NCI-H82 treated with DMSO at 0.1 percent for 48 hours (cell line): ENCODE measurements at regions not wholly inside any gene's neighbourhood (a gene's known extent, or its start where the extent isn't known, plus 50 kb on each side); places are given as distances from the start of the nearest gene placed in this dataset.
"Not testable (repeated sequence)": the region's sequence is repeated elsewhere in the genome, so short reads cannot be mapped to it uniquely, and the experiment has no call there.

Experiments used
- DNase-seq: peaks from one replicate; lab custom pipeline; 2025; ENCODE audit not compliant: unreplicated experiment; lab: John Stamatoyannopoulos, UW

DNA sequence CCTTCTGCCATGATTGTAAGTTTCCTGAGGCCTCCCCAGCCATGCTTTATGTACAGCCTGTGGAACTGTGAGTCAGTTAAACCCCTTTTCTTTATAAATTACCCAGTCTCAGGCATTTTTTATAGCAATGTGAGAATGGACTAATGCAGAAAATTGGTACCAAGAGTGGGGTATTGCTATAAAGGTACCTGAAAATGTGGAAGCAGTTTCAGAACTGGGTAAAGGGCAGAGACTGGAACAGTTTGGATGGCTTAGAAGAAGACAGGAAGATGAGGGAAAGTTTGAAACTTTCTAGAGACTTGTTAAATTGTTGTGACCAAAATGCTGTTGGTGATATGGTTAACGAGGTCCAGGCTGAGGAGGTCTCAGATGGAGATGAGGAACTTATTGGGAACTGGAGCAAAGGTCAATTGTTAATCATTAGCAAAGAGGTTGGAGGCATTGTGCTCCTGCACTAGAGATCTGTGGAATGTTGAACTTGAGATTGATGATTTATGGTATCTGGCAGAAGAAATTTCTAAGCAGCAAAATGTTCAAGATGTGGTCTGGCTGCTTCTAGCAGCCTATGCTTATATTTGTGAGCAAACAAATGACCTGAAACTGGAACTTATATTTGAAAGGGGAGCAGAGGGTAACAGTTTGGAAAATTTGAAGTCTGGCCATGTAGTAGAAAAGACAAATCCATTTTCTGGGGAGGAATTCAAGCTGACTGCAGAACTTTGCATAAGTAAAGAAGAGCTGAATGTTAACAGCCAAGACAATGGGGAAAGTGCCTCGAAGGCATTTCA lies 79.0 kb upstream of the GMDS start:
- no peak for DNase-seq

DNA sequence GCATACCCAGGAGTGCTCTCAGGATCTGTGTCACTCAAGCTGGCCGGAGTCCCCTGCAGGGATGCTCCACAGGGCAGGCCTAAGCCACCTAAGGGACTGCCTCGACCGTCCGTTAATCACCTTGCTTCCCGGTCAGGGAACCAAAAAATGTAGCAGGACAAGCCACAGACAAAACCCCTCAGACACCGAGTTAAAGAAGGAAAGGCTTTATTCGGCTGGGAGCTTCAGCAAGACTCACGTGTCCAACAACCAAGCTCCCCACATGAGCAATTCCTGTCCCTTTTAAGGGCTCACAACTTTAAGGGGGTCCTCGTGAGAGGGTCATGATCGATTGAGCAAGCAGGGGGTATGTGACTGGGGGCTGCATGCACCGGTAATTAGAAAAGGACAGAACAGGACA lies 72.1 kb upstream of the GMDS start:
- not testable (repeated sequence) for DNase-seq

DNA sequence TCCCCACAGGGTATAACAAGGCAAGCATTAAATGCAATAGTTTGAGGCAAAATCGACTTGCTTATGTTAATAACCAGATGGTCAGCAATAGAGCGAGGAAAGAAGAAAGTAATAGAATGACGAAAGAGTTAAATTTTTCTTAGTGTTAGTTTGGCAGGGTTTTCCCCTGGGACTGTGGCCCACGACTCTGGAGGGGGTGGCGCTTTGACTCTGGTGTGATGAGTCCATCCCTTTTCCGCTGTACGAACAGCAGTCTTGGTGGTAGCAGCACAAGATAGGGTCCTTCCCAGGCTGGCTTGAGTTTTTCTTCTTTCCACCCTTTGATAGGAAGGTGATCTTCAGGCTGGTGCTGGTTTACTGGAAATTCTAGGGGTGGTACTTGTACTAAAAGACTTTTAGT lies 69.2 kb upstream of the GMDS start:
- no peak for DNase-seq

DNA sequence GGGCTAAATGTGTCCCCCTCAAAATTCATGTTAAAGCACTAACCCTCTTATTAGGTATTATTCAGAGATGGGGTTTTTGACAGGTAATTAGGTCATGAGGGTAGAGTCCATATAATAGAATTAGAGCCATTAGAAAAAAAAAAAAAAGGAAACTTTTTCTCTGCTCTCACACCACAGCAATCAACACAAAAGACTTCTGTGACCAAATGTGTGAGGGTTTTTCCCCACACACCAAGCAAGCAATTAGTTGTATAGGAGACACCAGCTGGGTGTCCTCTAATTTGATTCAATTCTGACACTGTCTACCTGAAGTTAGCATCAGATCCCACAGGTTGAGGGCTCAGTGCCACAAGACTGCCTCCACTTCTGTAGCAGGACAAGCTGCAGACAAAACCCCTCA lies 64.6 kb upstream of the GMDS start:
- no peak for DNase-seq

DNA sequence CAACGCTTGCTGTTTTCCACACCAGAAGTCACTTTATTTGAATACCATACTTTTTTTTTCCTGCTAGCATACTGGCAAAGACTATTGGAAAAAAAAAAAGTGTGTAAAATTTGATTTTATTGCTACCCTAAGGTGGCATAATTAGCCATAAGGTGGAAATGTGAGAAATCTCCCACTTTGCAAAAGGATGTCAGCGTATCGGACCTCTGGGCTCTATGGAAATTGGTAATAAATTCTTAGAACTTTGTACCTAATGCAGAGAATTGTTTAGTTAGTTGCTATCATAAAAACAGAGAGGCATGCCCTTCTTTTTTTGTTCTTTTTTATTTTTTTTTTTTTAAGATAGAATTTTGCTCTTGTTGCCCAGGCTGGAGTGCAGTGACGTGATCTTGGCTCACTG lies 63.7 kb upstream of the GMDS start:
- no peak for DNase-seq

DNA sequence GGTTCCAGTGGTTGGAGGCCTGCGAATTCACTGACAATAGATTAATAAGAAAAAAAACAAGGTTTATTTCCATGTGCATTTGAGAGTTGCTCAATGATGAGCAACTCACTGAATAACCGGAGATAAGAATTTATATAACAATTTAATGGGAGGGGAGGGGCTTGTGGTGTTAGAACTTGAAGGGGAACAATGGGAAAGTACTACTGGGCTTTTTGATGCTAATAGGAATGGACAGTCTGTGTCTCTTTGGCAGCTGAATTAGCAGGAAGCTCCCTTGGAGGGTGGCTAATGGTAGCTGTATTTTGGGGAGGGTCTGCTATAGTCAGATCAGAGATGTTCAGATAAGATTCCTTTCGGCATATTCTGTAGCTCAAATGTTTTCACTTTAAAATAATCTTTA lies 62.4 kb upstream of the GMDS start:
- no peak for DNase-seq

DNA sequence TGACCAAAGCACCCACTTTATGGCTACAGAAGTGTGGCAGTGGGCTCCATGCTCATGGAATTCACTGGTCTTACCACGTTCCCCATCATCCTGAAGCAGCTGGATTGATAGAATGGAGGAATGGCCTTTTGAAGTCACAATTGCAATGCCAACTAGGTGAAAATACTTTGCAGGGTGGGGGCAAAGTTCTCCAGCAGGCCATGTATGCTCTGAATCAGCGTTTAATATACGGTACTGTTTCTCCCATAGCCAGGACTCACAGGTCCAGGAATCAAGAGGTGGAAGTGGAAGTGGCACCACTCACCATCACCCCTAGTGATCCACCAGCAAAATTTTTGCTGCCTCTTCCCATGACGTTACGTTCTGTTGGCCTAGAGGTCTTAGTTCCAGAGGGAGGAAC lies 60.5 kb upstream of the GMDS start:
- no peak for DNase-seq

DNA sequence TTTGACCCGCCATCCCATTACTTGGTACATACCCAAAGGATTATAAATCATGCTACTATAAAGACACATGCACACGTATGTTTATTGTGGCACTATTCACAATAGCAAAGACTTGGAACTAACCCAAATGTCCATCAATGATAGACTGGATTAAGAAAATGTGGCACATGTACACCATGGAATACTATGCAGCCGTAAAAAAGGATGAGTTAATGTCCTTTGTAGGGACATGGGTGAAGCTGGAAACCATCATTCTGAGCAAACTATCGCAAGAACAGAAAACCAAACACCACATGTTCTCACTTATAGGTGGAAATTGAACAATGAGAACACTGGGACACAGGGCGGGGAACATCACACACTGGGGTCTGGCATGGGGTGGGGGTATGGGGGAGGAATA lies 57.1 kb upstream of the GMDS start:
- DNase-seq, result not testable (repeated sequence)

DNA sequence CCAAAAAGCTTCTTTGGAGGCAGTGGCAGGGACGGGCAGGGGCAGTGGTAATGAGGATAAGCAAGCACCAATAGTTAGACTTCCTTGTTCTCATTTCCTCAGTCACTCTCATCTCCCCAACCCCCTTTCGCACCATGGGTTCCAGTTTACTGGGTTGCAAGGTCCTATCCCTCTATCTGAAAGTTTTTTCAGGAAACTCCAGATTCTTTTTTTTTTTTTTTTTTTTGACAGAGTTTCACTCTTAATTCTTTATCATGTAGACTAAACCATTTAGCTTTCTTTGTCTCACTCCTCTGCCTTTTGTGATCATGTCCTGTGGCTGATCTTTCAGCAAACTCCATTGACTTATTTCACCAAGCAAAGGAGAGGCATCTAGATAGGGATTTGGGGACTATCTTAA lies 51.4 kb upstream of the GMDS start:
- DNase-seq, result no peak
